OCI-LY3 (cell line): ENCODE measurements at regions not wholly inside any gene's neighbourhood (a gene's known extent, or its start where the extent isn't known, plus 50 kb on each side); places are given as distances from the start of the nearest gene placed in this dataset.
"Not testable (repeated sequence)": the region's sequence is repeated elsewhere in the genome, so short reads cannot be mapped to it uniquely, and the experiment has no call there.

Source experiments
- H2AFZ ChIP-seq: fragments of 200-600, 300-600 bp; shearing (Covaris generic); 2 replicates; pipeline ENCODE4 v1.6.0; 2014; ENCODE audit warnings: antibody characterized with exemption, low read depth, low read length
- H3K27ac ChIP-seq: fragments of 200-600, 300-600 bp; sonication (generic); 2 replicates; pipeline ENCODE4 v1.5.1; 2014; ENCODE audit warnings: mild to moderate bottlenecking, low read length, moderate library complexity, mixed read lengths
- H3K27me3 ChIP-seq: fragments of 200-600, 300-600 bp; sonication (generic); 2 replicates; pipeline ENCODE4 v1.6.1; 2014; ENCODE audit warnings: low read depth, low read length, mixed read lengths
- H3K36me3 ChIP-seq: fragments of 200-600, 300-600 bp; sonication (generic); replicated peaks from 2 replicates; pipeline ENCODE3; 2014; ENCODE audit warnings: low read depth, low read length, mixed read lengths
- H3K4me1 ChIP-seq: fragments of 300-600, 200-600 bp; sonication (generic); 2 replicates; pipeline ENCODE4 v1.6.1; 2014; ENCODE audit warnings: low read length, mixed read lengths
- H3K4me2 ChIP-seq: fragments of 200-600, 300-600 bp; sonication (generic); 2 replicates; pipeline ENCODE4 v1.6.1; 2014; ENCODE audit warnings: low read length, mixed read lengths
- H3K4me3 ChIP-seq: fragments of 300-600, 200-600 bp; sonication (generic); 2 replicates; pipeline ENCODE4 v1.5.1; 2014; ENCODE audit warnings: antibody characterized with exemption, mild to moderate bottlenecking, low read length, moderate library complexity
- H3K79me2 ChIP-seq: fragments of 300-600, 200-600 bp; shearing (Covaris generic); 2 replicates; pipeline ENCODE4 v1.6.1; 2014; ENCODE audit warnings: mild to moderate bottlenecking, low read length, mixed read lengths
- H3K9ac ChIP-seq: fragments of 300-600, 200-600 bp; shearing (Covaris generic); 2 replicates; pipeline ENCODE4 v1.6.0; 2014; ENCODE audit warnings: mild to moderate bottlenecking, low read length, moderate library complexity
- H3K9me3 ChIP-seq: fragments of 200-600, 300-600 bp; shearing (Covaris generic); 2 replicates; pipeline ENCODE4 v1.6.1; 2014; ENCODE audit warnings: low read length, mixed read lengths; ENCODE audit not compliant: insufficient read depth
- H4K20me1 ChIP-seq: fragments of 200-600, 300-600 bp; sonication (generic); 2 replicates; pipeline ENCODE4 v1.6.1; 2016; ENCODE audit warnings: low read length, mixed read lengths; ENCODE audit not compliant: insufficient read depth
- CTCF ChIP-seq: fragments of 200-600, 300-600 bp; sonication (generic); IDR thresholded peaks from 2 replicates; pipeline ENCODE4 v1.5.1; 2014; ENCODE audit warnings: antibody characterized with exemption, low read length, low read depth
- EZH2phosphoT487 ChIP-seq: fragments of 200-600 bp; shearing (Covaris generic); IDR thresholded peaks from 2 replicates; pipeline ENCODE4 v1.6.1; 2018; ENCODE audit warnings: antibody characterized with exemption, mixed run types, low read depth

GRCh38 chr7:17108049-17108584 is 190.3 kb upstream of the AHR start:
- H3K9ac ChIP-seq: peak overlapping the region; percentile 46; the same call in 1 of the 2 replicates
- H2AFZ ChIP-seq: peak overlapping the region; percentile 47
- peaks cover 22% of the 10 kb centered on the region for H3K4me1 ChIP-seq
- no peaks in the 10 kb centered on the region for H3K9me3 ChIP-seq
- no peaks in the 10 kb centered on the region for H4K20me1 ChIP-seq
- TF ChIP-seq EZH2phosphoT487 (no peak), CTCF (no peak)
- H3K27ac ChIP-seq: peak overlapping the region; percentile 49
- H3K79me2 ChIP-seq: no peaks in the 10 kb centered on the region
- no peaks in the 10 kb centered on the region for H3K27me3 ChIP-seq
- H3K4me3 ChIP-seq: peak overlapping the region; percentile 20
- H3K4me2 ChIP-seq: peak overlapping the region; percentile 61
- no peaks in the 10 kb centered on the region for H3K36me3 ChIP-seq

DNA sequence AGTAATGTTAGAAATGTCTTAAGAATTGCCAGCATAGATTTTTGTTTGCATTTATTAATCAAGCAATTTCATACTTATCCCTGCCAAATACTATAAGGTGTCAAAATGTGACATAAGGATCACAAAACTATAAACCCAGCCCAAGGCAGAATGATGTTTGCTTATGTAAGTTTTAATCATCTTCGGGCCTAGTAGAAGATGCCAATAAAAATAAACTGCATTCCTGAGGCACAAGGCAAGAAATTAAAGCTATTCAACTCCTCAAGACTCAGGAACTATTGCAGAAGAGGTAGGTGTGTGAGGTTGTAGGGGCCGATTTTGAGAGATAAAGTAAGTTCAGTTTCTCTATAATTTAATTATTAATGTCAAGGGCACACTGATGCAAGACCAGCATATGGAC is 189.4 kb upstream of the AHR start:
- peaks cover 22% of the 10 kb centered on the region for H3K4me1 ChIP-seq
- H4K20me1 ChIP-seq: no peaks in the 10 kb centered on the region
- no peak for TF ChIP-seq CTCF
- no peak for TF ChIP-seq EZH2phosphoT487
- H3K79me2 ChIP-seq: no peaks in the 10 kb centered on the region
- no peak overlapping the region for H3K9ac ChIP-seq
- H3K4me2 ChIP-seq: peak overlapping the region; percentile 61
- no peaks in the 10 kb centered on the region for H3K27me3 ChIP-seq
- no peaks in the 10 kb centered on the region for H3K9me3 ChIP-seq
- H2AFZ ChIP-seq: no peak overlapping the region
- no peaks in the 10 kb centered on the region for H3K36me3 ChIP-seq
- H3K27ac ChIP-seq: no peak overlapping the region
- H3K4me3 ChIP-seq: no peak overlapping the region

DNA sequence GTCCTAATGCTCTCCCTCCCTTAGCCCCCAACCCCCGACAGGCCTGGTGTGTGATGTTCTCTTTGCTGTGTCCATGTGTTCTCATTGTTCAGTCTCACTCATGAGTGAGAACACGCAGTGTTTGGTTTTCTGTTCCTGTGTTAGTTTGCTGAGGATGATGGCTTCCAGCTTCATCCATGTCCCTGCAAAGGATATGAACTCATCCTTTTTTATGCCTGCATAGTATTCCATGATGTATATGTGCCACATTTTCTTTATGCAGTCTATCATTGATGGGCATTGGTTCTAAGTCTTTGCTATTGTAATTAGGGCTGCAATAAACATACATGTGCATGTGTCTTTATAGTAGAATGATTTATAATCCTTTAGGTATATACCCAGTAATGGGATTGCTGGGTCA is 184.7 kb upstream of the AHR start:
- peaks cover 17% of the 10 kb centered on the region for H3K4me1 ChIP-seq
- not testable (repeated sequence) for H3K9ac ChIP-seq, H3K27ac ChIP-seq, H3K36me3 ChIP-seq, H4K20me1 ChIP-seq, H3K79me2 ChIP-seq, H3K4me3 ChIP-seq, H3K4me2 ChIP-seq, H3K27me3 ChIP-seq, H3K9me3 ChIP-seq, H2AFZ ChIP-seq

DNA sequence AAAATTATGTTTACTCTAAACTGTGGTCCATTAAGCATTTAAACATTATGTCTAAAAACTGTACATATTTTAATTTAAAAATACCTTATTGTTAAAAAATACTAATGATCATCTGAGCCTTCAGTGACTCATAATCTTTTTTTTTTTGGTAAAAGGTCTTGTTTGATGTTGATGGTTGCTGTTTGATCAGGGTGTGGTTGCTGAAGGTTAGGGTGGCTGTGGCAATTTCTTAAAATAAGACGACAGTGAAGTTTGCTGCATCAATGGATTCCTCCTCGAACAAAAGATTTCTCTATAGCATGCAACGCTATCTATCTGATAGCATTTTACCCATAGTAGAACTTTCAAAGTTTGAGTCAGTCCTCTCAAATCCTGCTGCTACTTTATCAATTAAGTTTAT is 180.0 kb upstream of the AHR start:
- Histone ChIP-seq H2AFZ (no peak overlapping the region), H3K79me2 (no peaks in the 10 kb centered on the region), H4K20me1 (no peaks in the 10 kb centered on the region), H3K9ac (no peak overlapping the region), H3K4me3 (no peak overlapping the region), H3K4me2 (no peak overlapping the region), H3K36me3 (peaks cover 7% of the 10 kb centered on the region), H3K9me3 (no peaks in the 10 kb centered on the region), H3K4me1 (peaks cover 37% of the 10 kb centered on the region), H3K27ac (no peak overlapping the region), H3K27me3 (no peaks in the 10 kb centered on the region)
- no peak for TF ChIP-seq CTCF
- no peak for TF ChIP-seq EZH2phosphoT487

DNA sequence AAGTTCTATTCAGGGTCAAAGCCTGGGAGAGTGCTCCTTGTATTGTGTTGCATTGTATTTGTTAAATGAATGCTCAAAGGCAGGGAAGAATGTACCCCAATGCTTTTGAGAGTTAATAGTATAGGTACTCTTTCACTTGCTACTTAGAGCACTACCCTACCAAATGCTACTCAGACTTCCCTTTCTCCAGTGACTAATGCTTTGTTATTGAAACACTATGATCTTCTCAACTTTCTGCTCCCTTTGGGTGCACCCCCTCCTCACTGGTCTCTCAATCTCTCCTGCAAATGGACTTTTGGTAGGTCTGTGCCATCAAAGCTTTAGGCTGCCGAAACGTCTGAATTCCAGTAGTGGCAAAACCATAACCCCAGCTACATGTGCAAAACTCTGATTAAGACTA is 177.7 kb upstream of the AHR start:
- H2AFZ ChIP-seq: no peak overlapping the region
- no peak overlapping the region for H3K4me3 ChIP-seq
- no peaks in the 10 kb centered on the region for H3K9me3 ChIP-seq

More for the DNA sequence above, 177.7 kb upstream of the AHR start:
- peaks cover 7% of the 10 kb centered on the region for H3K36me3 ChIP-seq
- H3K9ac ChIP-seq: no peak overlapping the region
- H3K27me3 ChIP-seq: no peaks in the 10 kb centered on the region
- TF ChIP-seq EZH2phosphoT487 (no peak), CTCF (no peak)
- no peaks in the 10 kb centered on the region for H3K79me2 ChIP-seq
- H4K20me1 ChIP-seq: no peaks in the 10 kb centered on the region
- H3K4me1 ChIP-seq: peaks cover 60% of the 10 kb centered on the region
- no peak overlapping the region for H3K4me2 ChIP-seq
- no peak overlapping the region for H3K27ac ChIP-seq
